ENCODE measurements at regions not wholly inside any gene's neighbourhood (a gene's known extent, or its start where the extent isn't known, plus 50 kb on each side); places are given as distances from the start of the nearest gene placed in this dataset.

DNA sequence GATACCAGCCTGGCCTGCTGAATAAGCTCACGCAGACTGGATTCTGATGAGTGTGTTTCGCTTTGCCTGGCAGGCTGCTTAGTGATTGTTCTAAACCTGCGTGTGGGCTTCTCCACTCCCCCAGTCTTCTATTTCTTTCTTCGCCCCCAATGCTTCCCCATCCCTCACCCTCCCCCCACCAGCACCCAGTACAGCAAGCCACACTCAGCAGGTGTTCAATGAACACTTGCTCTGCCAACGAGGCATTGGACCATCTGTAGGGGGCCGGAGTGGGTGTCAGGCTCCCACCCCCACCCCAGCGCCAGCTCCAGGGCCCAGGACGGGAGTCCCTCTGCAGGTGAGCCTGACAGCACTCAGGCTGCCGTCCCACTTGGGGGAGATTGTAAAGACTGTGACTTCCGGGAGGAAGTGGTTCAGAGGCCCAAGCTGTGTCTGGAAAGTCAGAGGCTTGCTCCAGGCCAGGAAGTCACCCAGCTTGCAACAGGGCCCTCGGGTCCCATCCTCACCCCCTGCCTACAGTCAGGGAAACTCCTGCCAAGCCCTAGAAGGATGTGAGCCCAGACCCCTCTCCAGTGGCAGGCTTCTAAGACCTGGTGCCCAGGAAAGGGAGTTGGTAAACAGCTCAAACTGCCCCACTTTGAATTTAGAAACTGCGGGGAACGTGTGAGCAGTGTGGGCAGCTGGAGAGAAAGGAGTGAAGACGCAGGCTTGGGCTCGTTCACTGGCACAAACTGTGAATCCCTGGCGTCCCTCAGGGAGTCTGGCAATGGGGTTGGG lies 66.3 kb upstream of the PRDM11 start:
- Histone ChIP-seq H3K9me2 (no peaks in the 10 kb centered on the region), H2AFZ (ENCODE audit: low read depth) (no peak overlapping the region), H3K27ac (ENCODE audit: low read depth in 2 of 2, low read length in 1 of 2) (no peak overlapping the region), H4K20me1 (ENCODE audit: insufficient read depth) (no peaks in the 10 kb centered on the region), H3K36me3 (replicated peaks in 1 of 2; ENCODE audit: control insufficient read depth in 1 of 2, insufficient read depth in 2 of 2, low read length in 1 of 2) (no peaks in the 10 kb centered on the region), H3K9ac (no peak overlapping the region), H3K27me3 (ENCODE audit: insufficient read depth) (peaks cover 4% of the 10 kb centered on the region), H3K4me3 (ENCODE audit: low read depth in 2 of 2, low read length in 1 of 2) (no peak overlapping the region), H3K4me2 (no peak overlapping the region), H3K9me3 (no peaks in the 10 kb centered on the region), H3K79me2 (ENCODE audit: insufficient read depth) (no peaks in the 10 kb centered on the region), H3F3A (replicated peaks; ENCODE audit: insufficient read depth) (no peaks in the 10 kb centered on the region), H3K4me1 (ENCODE audit: control insufficient read depth in 1 of 2, insufficient read depth in 2 of 2, low read depth in 1 of 2, low read length in 1 of 2) (peaks cover 3 to 25% of the 10 kb centered on the region in 2 experiments; a peak in 2 of 4 replicates)
- ChIA-PET CTCF (interaction anchor here (0.5 to 3.6 kb wide), 8 partner anchors 8 to 575 kb away, joined by 3 to 15 read pairs (median 3); no protein-coding TSS in a partner anchor), POLR2A (no interaction called here)
- WGBS (ENCODE audit: low lambda C conversion rate), result 68% methylated on average over 14 of the region's 16 CpGs
- DNase-seq, result no peak
- TF ChIP-seq TAF1 (IDR thresholded peaks at IDR 0.05; ENCODE audit: borderline replicate concordance, low read depth, low read length) (no peak), POLR2AphosphoS5 (IDR thresholded peaks at IDR 0.05; ENCODE audit: low read depth, low read length) (no peak), RAD21 (IDR thresholded peaks at IDR 0.05; ENCODE audit: low read length) (no peak), EZH2phosphoT487 (IDR thresholded peaks at IDR 0.05; ENCODE audit: borderline replicate concordance, low read depth) (no peak), SIN3A (IDR thresholded peaks at IDR 0.05; ENCODE audit: borderline replicate concordance, low read depth, low read length) (no peak), RXRA (IDR thresholded peaks at IDR 0.05; ENCODE audit: borderline replicate concordance, low read depth) (no peak), MXI1 (IDR thresholded peaks at IDR 0.05; ENCODE audit: low read depth, low read length) (no peak), FOXM1 (IDR thresholded peaks at IDR 0.05; ENCODE audit: low read depth) (no peak)
- TF ChIP-seq, protein P1, sequence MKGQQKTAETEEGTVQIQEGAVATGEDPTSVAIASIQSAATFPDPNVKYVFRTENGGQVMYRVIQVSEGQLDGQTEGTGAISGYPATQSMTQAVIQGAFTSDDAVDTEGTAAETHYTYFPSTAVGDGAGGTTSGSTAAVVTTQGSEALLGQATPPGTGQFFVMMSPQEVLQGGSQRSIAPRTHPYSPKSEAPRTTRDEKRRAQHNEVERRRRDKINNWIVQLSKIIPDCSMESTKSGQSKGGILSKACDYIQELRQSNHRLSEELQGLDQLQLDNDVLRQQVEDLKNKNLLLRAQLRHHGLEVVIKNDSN (IDR thresholded peaks at IDR 0.05; ENCODE audit: borderline replicate concordance, low read depth), result no peak
- TF ChIP-seq, protein P2, sequence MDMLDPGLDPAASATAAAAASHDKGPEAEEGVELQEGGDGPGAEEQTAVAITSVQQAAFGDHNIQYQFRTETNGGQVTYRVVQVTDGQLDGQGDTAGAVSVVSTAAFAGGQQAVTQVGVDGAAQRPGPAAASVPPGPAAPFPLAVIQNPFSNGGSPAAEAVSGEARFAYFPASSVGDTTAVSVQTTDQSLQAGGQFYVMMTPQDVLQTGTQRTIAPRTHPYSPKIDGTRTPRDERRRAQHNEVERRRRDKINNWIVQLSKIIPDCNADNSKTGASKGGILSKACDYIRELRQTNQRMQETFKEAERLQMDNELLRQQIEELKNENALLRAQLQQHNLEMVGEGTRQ (IDR thresholded peaks at IDR 0.05; ENCODE audit: borderline replicate concordance, low read depth, low read length), result no peak

DNA sequence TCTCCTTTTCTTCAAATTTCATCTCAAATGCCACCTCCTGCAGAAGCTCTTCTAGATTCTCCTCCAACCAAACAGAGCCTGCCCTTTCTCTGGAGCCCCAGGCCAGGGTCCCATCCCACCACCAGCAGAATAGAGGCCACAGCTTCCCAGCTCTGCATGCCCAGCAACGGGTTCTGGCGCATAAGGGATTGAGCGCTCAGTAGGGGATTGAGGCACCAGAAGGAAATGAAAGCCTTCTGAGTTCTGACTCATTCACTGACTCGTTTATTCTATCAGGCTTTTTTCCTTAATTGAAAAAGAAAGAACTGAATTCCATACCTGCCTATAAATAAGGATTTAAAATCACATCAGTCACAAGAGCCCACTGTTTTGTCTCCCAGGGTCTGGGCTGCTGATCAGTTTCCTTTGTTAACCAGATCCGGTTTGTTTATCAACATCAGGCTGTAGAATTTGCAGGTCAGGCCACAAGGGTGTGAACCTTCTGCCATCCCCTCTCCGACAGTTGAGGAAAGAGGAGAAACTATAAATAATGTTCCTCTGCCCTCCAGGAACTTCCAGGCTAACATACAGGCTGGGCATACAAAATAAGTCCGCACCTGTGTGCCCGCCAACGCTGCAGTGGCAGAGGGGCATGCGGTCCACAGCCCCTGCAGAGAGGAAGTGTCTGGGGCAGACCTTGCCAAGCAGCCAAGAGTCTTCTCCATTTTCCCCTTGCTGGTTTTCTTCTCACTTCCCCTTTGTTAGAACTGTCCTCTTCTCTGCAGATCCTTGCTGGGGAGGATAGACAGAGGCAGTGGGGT lies 63.5 kb upstream of the PRDM11 start:
- H3K9ac ChIP-seq, result no peak overlapping the region
- ChIA-PET CTCF (interaction anchor here (0.7 to 3.6 kb wide), 3 partner anchors 20 to 147 kb away, joined by 4 to 15 read pairs (median 5); no protein-coding TSS in a partner anchor), POLR2A (no interaction called here)
- no peaks in the 10 kb centered on the region; the same call in none of the 2 replicates for H3K27me3 ChIP-seq (ENCODE audit: insufficient read depth)
- H3K4me2 ChIP-seq, result no peak overlapping the region
- H4K20me1 ChIP-seq (ENCODE audit: insufficient read depth), result no peaks in the 10 kb centered on the region
- TF ChIP-seq, protein P3, sequence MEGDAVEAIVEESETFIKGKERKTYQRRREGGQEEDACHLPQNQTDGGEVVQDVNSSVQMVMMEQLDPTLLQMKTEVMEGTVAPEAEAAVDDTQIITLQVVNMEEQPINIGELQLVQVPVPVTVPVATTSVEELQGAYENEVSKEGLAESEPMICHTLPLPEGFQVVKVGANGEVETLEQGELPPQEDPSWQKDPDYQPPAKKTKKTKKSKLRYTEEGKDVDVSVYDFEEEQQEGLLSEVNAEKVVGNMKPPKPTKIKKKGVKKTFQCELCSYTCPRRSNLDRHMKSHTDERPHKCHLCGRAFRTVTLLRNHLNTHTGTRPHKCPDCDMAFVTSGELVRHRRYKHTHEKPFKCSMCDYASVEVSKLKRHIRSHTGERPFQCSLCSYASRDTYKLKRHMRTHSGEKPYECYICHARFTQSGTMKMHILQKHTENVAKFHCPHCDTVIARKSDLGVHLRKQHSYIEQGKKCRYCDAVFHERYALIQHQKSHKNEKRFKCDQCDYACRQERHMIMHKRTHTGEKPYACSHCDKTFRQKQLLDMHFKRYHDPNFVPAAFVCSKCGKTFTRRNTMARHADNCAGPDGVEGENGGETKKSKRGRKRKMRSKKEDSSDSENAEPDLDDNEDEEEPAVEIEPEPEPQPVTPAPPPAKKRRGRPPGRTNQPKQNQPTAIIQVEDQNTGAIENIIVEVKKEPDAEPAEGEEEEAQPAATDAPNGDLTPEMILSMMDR (IDR thresholded peaks at IDR 0.05), result no peak
- TF ChIP-seq MXI1 (IDR thresholded peaks at IDR 0.05; ENCODE audit: low read depth, low read length), result no peak
- no peak for TF ChIP-seq RFX5 (IDR thresholded peaks at IDR 0.05; ENCODE audit: low read length)
- no peak for TF ChIP-seq ELF1 (IDR thresholded peaks at IDR 0.05)
- TF ChIP-seq POLR2AphosphoS5 (IDR thresholded peaks at IDR 0.05; ENCODE audit: low read depth, low read length), result no peak
- TF ChIP-seq, protein P4, sequence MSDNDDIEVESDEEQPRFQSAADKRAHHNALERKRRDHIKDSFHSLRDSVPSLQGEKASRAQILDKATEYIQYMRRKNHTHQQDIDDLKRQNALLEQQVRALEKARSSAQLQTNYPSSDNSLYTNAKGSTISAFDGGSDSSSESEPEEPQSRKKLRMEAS (IDR thresholded peaks at IDR 0.05; ENCODE audit: low read depth), result no peak
- TF ChIP-seq CHD2 (IDR thresholded peaks at IDR 0.05; ENCODE audit: low read length, partially characterized antibody), result no peak
- TF ChIP-seq, protein P5, sequence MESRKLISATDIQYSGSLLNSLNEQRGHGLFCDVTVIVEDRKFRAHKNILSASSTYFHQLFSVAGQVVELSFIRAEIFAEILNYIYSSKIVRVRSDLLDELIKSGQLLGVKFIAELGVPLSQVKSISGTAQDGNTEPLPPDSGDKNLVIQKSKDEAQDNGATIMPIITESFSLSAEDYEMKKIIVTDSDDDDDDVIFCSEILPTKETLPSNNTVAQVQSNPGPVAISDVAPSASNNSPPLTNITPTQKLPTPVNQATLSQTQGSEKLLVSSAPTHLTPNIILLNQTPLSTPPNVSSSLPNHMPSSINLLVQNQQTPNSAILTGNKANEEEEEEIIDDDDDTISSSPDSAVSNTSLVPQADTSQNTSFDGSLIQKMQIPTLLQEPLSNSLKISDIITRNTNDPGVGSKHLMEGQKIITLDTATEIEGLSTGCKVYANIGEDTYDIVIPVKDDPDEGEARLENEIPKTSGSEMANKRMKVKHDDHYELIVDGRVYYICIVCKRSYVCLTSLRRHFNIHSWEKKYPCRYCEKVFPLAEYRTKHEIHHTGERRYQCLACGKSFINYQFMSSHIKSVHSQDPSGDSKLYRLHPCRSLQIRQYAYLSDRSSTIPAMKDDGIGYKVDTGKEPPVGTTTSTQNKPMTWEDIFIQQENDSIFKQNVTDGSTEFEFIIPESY (IDR thresholded peaks at IDR 0.05; ENCODE audit: borderline replicate concordance, low read depth), result no peak
- no peaks in the 10 kb centered on the region for H3K36me3 ChIP-seq (replicated peaks in 1 of 2; ENCODE audit: control insufficient read depth in 1 of 2, insufficient read depth in 2 of 2, low read length in 1 of 2)
- no peak overlapping the region for H3K27ac ChIP-seq (ENCODE audit: low read depth in 2 of 2, low read length in 1 of 2)
- no peak overlapping the region for H3K4me3 ChIP-seq (ENCODE audit: low read depth in 2 of 2, low read length in 1 of 2)
- no peak for DNase-seq
- peaks cover 3 to 28% of the 10 kb centered on the region in 2 experiments; a peak in 2 of 4 replicates for H3K4me1 ChIP-seq (ENCODE audit: control insufficient read depth in 1 of 2, insufficient read depth in 2 of 2, low read depth in 1 of 2, low read length in 1 of 2)
- 64% methylated on average over 10 of the region's 10 CpGs for WGBS (ENCODE audit: low lambda C conversion rate)
- no peaks in the 10 kb centered on the region for H3K9me3 ChIP-seq
- no peaks in the 10 kb centered on the region for H3K79me2 ChIP-seq (ENCODE audit: insufficient read depth)
- no peak overlapping the region for H2AFZ ChIP-seq (ENCODE audit: low read depth)
- H3F3A ChIP-seq (replicated peaks; ENCODE audit: insufficient read depth), result no peaks in the 10 kb centered on the region
- no peaks in the 10 kb centered on the region for H3K9me2 ChIP-seq

All from SK-N-SH (cell line).